HUES48 (cell line): ENCODE measurements at regions not wholly inside any gene's neighbourhood (a gene's known extent, or its start where the extent isn't known, plus 50 kb on each side); places are given as distances from the start of the nearest gene placed in this dataset.
"Not testable (repeated sequence)": the region's sequence is repeated elsewhere in the genome, so short reads cannot be mapped to it uniquely, and the experiment has no call there.

ENCODE experiments used
- H3K27ac ChIP-seq: one replicate; pipeline ENCODE4 v1.7.0; 2013; ENCODE audit warnings: low read depth, low read length, inconsistent platforms
- H3K27me3 ChIP-seq: 2 replicates; pipeline ENCODE4 v1.6.1; 2013; ENCODE audit warnings: mild to moderate bottlenecking, low read length; ENCODE audit not compliant: control insufficient read depth, insufficient read depth
- H3K36me3 ChIP-seq: 2 replicates; pipeline ENCODE4 v1.6.1; 2013; ENCODE audit warnings: low read length; ENCODE audit not compliant: control insufficient read depth, insufficient read depth
- H3K4me1 ChIP-seq: 2 replicates; pipeline ENCODE4 v1.6.1; 2013; ENCODE audit warnings: mild to moderate bottlenecking, low read length; ENCODE audit not compliant: control insufficient read depth, insufficient read depth
- H3K4me3 ChIP-seq: 2 replicates; pipeline ENCODE4 v1.5.1; 2013; ENCODE audit warnings: mild to moderate bottlenecking, low read depth, low read length
- H3K9ac ChIP-seq: 2 replicates; pipeline ENCODE4 v1.6.1; 2013; ENCODE audit warnings: mild to moderate bottlenecking, low read depth, low read length, moderate library complexity
- H3K9me3 ChIP-seq: 2 replicates; pipeline ENCODE4 v1.6.1; 2013; ENCODE audit warnings: low read length; ENCODE audit not compliant: control insufficient read depth, insufficient read depth

DNA sequence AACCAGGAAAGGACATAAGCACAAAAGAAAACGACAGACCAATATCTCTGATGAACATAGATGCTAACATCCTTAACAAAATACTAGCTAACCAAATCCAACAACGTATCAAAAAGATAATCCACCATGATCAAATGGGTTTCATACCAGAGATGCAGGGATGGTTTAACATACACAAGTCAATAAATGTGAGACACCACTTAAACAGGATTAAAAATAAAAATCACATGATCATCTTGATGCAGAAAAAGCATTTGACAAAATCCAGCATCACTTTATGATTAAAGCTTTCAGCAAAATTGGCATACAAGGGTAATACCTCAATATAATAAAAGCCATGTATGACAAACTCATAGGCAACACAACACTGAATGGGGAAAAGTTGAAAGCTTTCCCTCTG, 138.4 kb downstream of the ADCYAP1 start:
- H3K27me3 ChIP-seq, H3K27ac ChIP-seq, H3K9ac ChIP-seq, H3K36me3 ChIP-seq, H3K9me3 ChIP-seq, H3K4me3 ChIP-seq: not testable (repeated sequence)
- H3K4me1 ChIP-seq: peaks cover 16% of the 10 kb centered on the region

DNA sequence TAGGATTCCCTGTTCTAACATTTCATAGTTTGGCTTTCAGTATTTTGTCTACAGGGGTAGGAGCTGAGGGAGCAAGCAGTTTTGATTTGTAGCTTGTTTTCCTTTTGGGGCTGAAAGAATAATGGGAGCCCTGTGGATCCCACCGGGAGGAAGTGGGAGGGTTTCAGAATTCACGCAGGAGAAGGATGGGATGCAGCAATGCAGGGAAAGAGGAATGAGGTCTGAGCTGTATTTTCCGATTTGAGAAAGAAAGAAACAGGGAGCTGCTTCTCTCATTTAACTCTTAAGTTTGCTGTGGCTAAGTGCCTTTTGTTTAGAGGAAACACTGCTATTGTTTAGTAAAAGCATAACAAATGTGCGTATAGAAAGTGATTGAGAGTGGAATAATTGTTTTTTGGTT, 141.0 kb downstream of the ADCYAP1 start:
- no peaks in the 10 kb centered on the region for H3K36me3 ChIP-seq
- no peaks in the 10 kb centered on the region for H3K27me3 ChIP-seq
- peak overlapping the region; percentile 34; the same call in 1 of the 2 replicates for H3K9ac ChIP-seq
- peak overlapping the region; percentile 20; the same call in 1 of the 2 replicates for H3K4me3 ChIP-seq
- no peaks in the 10 kb centered on the region; the same call in 1 of the 2 replicates for H3K9me3 ChIP-seq
- H3K4me1 ChIP-seq: peaks cover 29% of the 10 kb centered on the region
- peak overlapping the region; percentile 46 for H3K27ac ChIP-seq

DNA sequence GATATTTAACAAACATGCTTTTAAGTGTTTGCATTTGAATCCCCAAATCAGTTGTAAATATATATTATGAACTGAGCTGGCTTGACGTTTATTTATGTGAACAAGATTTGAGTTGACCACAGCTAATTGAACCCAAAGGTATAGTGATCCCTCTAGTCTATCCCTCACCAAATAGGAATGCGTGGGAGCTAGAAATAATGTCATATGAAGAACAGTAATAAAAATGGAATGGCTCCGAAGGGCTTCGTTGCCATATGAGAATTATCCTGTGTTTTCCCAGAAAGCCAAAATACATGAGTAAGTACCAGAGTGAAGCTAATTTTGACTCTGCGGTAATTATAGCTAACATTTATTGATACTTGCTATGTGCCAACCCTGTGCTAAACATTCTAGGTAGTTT, 142.7 kb downstream of the ADCYAP1 start:
- Histone ChIP-seq H3K27ac (no peak overlapping the region), H3K4me1 (peaks cover 29% of the 10 kb centered on the region), H3K9ac (no peak overlapping the region), H3K9me3 (no peaks in the 10 kb centered on the region; the same call in 1 of the 2 replicates), H3K4me3 (no peak overlapping the region), H3K27me3 (no peaks in the 10 kb centered on the region), H3K36me3 (no peaks in the 10 kb centered on the region)

DNA sequence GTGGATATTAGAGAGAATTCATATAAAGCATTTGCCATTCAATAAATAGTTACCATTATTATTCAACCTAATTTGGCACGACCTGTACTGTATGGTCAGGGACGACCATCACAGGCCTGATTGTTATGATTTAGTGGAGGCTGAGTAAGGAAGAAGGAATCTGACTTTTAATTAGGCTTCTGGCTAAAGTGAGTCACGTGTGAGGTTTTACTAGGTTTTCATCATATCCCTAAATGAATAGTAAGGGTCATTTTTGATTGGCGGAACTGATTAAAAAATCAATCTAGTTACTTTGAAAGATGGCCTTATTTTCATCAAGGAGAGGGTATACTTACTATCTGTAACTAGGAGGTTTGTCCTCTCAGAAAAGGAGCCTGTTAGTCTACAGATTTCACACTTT, 143.4 kb downstream of the ADCYAP1 start:
- no peak overlapping the region for H3K27ac ChIP-seq
- no peaks in the 10 kb centered on the region for H3K36me3 ChIP-seq
- H3K4me3 ChIP-seq: no peak overlapping the region
- H3K9ac ChIP-seq: no peak overlapping the region
- H3K4me1 ChIP-seq: peaks cover 29% of the 10 kb centered on the region
- H3K9me3 ChIP-seq: no peaks in the 10 kb centered on the region; the same call in 1 of the 2 replicates
- H3K27me3 ChIP-seq: no peaks in the 10 kb centered on the region

DNA sequence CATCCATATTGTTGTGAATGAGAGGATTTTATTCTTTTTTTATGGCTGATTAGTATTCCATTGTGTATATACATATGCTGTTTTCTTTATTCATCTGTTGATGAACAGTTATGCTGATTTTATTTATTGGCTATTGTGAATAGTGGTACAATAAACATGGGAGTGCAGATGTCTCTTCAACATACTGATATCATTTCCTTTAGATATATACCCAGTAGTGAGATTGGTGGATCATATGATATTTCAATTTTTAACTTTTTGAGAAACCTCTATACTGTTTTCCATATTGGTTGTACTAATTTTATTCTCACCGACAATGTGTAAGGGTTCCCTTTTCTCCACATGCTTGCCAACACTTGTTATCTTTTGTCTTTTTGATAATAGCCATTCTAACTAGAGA, 144.5 kb downstream of the ADCYAP1 start:
- Histone ChIP-seq H3K36me3 (no peaks in the 10 kb centered on the region), H3K4me1 (peaks cover 29% of the 10 kb centered on the region), H3K9ac (no peak overlapping the region), H3K27me3 (no peaks in the 10 kb centered on the region), H3K4me3 (no peak overlapping the region), H3K27ac (no peak overlapping the region), H3K9me3 (no peaks in the 10 kb centered on the region; the same call in 1 of the 2 replicates)

DNA sequence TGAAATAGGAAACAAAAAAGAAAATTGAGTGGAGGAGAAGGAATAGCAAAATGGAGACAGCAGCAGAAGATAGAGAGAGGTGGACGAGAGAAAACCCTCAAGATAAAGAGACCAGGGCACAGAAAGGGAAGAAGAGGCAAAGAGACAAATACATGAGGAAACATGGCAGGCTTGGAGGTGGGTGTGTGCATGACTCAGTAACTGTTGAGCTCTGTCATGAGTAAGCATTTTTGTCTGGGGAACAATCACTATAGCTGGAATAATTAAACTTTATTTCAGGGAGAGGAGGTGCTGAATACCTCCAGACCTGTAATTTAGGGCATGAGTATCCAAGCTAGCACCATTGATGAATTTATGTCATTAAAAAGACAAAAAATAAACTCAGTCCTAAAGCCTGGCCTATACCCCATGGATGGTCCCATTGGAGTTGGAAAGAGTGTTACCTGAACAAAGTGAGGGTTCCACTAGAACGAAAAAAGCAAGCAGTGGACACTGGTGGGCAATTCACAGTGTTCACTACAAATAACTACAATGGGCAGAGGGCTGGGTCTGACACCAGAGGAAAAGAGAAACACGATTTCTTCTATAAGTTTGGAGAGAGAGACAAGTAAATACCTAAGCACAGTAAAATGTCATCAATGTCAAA, 145.5 kb downstream of the ADCYAP1 start:
- no peak overlapping the region for H3K4me3 ChIP-seq
- H3K36me3 ChIP-seq: no peaks in the 10 kb centered on the region
- H3K9ac ChIP-seq: no peak overlapping the region
- no peaks in the 10 kb centered on the region for H3K27me3 ChIP-seq
- peaks cover 29% of the 10 kb centered on the region for H3K4me1 ChIP-seq
- no peaks in the 10 kb centered on the region for H3K9me3 ChIP-seq
- no peak overlapping the region for H3K27ac ChIP-seq

DNA sequence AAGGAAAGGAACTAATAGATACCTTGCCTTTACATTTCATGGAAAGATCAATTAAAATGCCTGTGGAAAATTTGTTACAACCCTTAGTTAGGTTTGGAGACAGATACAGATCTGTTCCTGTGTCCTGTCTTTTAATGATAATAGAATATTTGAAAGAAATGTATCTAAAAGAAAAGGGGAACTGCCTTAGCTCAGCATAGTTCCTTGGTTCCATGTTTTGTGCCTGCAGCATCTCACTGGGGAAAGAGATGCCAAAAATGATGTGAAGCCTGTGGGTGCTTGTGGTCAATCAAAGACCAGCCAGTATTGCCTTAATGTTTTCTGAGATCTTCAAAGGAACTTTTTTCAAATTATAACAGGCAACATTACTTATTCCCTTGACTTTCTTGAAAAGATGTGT, 147.6 kb downstream of the ADCYAP1 start:
- Histone ChIP-seq H3K4me1 (peaks cover 18% of the 10 kb centered on the region), H3K27ac (no peak overlapping the region), H3K4me3 (no peak overlapping the region), H3K9me3 (peaks cover 5% of the 10 kb centered on the region; the same call in 1 of the 2 replicates), H3K36me3 (no peaks in the 10 kb centered on the region), H3K9ac (no peak overlapping the region), H3K27me3 (no peaks in the 10 kb centered on the region)

DNA sequence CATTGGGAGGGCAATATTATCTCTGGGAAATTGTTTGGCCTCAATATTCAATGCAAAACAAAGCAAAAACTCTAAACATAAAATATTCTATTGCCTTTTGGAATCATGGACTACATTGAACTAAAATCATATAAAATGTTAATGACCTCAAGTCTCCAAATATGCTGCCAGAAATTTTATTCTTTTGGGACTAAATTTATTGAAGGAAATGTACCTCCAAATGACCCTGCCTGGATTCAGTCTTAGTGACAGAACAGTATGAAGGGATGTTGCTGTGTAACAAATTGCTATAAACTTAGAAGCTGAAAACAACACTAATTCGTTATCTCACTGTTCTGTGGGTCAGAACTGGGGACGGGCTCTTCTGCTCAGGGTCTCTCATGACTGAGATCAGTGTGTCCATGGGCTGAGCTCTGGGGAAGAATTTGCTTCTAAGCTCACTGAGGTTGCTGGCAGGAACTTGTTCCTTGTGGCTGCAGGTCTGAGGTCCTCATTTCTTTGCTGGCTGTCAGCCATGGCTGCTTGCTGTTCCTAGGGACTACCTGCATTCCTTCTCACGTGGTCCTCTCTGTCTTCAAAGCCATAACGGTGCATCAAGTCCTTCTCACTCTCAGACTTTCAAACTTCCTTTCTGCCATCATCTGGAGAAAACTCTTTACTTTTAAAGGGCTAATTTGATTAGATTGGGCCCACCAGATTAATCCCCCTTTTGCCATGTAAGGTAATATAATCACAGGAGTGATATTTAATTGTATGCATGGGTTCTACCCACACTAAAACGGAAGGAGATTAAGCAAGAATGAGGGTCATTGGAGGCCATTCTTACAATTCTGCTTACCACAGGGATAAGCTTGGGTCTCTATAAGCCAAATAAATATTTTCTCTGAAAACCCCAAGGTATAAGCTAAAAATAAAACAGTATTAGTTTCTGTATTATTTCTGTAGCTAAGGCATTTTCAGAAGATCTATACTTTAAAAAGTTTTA, 149.0 kb downstream of the ADCYAP1 start:
- Histone ChIP-seq H3K4me3 (no peak overlapping the region), H3K27me3 (no peaks in the 10 kb centered on the region), H3K4me1 (peaks cover 7% of the 10 kb centered on the region), H3K9ac (no peak overlapping the region), H3K9me3 (peaks cover 5% of the 10 kb centered on the region; the same call in 1 of the 2 replicates), H3K27ac (no peak overlapping the region), H3K36me3 (no peaks in the 10 kb centered on the region)

DNA sequence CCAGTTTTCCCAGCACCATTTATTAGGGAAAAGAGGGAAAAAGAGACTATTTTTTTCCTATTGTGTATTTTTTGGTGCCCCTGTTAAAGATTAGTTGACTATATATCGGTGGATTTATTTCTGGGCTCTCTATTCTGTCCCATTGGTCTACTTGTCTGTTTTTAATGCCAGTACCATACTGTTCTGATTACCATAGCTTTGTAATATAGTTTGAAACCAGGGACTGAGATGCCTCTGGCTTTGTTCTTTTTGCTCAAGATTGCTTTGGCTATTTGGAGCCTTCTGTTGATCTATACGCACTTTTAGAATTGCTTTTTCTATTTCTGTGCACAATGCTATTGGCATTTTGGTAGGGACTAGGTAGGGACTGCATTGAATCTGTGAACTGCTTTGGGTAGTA, 151.7 kb downstream of the ADCYAP1 start:
- H3K27me3 ChIP-seq: no peaks in the 10 kb centered on the region
- H3K9me3 ChIP-seq: peaks cover 5% of the 10 kb centered on the region; the same call in 1 of the 2 replicates
- H3K4me3 ChIP-seq: no peak overlapping the region
- no peak overlapping the region for H3K27ac ChIP-seq
- H3K36me3 ChIP-seq: no peaks in the 10 kb centered on the region
- no peak overlapping the region for H3K9ac ChIP-seq
- no peaks in the 10 kb centered on the region for H3K4me1 ChIP-seq

DNA sequence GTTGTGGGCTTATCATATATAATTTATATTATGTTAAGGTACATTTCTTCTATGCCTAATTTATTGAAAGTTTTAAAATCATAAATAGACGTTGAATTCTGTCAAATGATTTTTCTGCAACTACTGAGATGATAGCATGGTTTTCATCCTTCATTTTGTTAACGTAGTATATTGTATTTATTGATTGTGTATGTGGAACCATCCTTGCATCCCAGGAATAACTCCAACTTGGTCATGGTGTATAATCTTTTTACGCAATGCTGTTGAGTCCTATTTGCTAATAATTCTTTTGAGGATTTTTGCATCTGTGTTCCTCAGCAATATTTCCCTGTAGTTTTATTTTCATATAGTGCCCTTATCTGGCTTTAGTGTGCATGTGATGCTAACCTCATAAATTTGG, 152.7 kb downstream of the ADCYAP1 start:
- no peak overlapping the region for H3K27ac ChIP-seq
- no peaks in the 10 kb centered on the region for H3K36me3 ChIP-seq
- peaks cover 5% of the 10 kb centered on the region; the same call in 1 of the 2 replicates for H3K9me3 ChIP-seq
- no peaks in the 10 kb centered on the region for H3K27me3 ChIP-seq
- no peaks in the 10 kb centered on the region for H3K4me1 ChIP-seq
- H3K4me3 ChIP-seq: no peak overlapping the region
- no peak overlapping the region for H3K9ac ChIP-seq

DNA sequence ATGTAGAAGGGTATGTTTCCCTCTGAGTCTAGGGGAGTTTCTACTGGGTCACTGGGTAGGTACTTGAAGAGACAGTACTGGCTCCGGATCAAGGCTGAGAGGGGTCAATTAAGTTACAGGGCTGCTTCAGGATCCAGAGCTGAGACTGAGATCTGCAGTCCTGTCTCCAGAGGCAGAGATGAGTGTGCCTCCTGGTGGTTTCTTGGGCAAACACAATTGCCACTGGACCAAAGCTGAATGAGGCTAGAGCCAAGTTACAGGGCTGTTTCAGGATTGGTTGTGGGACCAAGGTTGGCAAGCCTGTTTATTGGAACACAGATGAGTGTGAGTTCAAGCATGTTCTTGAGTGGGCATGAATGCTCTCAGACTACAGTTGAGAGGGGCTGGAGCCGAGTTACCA, 157.9 kb downstream of the ADCYAP1 start:
- Histone ChIP-seq H3K36me3 (no peaks in the 10 kb centered on the region), H3K4me3 (no peak overlapping the region), H3K27me3 (no peaks in the 10 kb centered on the region), H3K9ac (no peak overlapping the region), H3K9me3 (no peaks in the 10 kb centered on the region), H3K27ac (no peak overlapping the region), H3K4me1 (no peaks in the 10 kb centered on the region)
